Endothelial cell of hepatic sinusoid (primary cell): ENCODE measurements at regions not wholly inside any gene's neighbourhood (a gene's known extent, or its start where the extent isn't known, plus 50 kb on each side); places are given as distances from the start of the nearest gene placed in this dataset.
"Not testable (repeated sequence)": the region's sequence is repeated elsewhere in the genome, so short reads cannot be mapped to it uniquely, and the experiment has no call there.

Experiments
- in situ Hi-C: cut with HindIII; loops from 2 replicates; pipeline ENCODE4 v1.10.0; 2017; ENCODE audit warnings: low sequenced_read_pairs

DNA sequence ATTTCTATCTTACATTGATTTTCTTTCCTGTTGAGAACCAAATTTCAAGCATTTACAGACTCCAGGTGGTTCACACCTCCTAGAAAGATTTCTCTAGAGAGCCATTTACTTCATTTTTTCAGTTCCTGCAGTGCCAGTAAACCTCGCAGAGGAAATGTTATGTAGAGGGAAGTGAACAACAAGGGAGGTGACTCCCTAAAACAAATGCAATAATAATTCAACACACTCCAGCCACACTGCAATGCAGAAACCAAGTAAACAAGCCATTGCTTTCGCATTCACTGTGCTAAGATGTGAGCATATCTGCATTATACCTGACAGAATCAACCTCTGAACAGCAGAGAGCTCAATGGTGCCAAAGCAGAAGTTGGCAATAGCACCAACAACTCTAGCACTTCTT is 215.1 kb downstream of the RBM26 start:
- in situ Hi-C loops, result no loop called here

DNA sequence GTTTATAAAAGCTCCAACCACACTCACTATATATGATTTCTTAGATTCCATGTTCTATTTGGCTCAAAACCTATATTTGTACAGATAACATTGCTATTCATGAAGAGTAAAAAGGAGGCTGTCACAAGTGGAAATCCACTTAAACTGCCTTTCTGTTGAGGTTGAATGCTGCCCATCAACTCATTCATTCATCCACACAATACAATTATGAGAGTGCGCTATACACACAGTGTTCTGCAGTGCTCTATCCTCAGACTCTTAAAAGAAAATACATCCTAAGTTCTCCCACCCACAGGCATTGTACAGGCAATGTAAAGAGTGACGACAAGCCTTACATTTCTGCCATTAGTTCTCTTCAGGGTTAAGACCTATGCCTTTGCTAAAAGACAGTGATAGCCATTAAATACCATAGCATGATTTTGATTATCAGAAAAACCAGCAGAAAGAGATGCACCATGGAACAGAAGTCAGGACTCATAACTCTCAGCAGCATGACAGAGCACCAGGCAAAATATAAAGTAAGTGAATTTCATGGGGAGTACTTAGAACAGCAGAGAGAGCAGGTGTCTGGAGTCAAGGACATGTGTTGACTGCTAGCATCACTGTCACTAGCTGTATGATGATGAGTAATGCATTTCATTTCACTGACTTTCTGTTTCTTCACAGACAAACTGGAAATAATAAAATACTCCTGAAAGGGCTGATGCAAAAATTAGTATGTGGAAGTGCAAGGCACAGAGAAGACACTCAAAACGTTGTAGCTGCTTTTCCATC is 218.0 kb downstream of the RBM26 start:
- in situ Hi-C loops, result no loop called here

- in situ Hi-C loops, result no loop called here
These were observed 220.5 kb downstream of the RBM26 start for GRCh38 chr13:79185580-79185979.

DNA sequence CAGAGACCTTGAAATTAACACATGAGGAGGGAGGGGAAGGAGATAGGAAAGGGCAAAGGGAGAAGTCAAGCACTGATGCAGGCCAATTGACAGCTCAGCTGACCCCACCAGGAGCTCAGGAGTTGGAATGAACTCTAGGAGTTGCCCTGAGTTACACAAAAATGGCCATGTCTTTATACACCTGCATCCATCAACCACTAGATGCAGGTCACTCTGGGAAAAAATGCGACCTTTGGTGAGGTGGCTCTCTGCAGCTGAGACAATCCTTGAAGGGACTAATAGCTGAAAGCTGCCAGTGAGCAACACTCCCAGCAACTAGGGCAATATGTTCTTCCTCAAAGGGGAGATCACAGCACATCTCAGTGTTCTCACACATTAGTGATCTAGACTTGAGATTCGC is 222.8 kb downstream of the RBM26 start:
- in situ Hi-C loops, result no loop called here

DNA sequence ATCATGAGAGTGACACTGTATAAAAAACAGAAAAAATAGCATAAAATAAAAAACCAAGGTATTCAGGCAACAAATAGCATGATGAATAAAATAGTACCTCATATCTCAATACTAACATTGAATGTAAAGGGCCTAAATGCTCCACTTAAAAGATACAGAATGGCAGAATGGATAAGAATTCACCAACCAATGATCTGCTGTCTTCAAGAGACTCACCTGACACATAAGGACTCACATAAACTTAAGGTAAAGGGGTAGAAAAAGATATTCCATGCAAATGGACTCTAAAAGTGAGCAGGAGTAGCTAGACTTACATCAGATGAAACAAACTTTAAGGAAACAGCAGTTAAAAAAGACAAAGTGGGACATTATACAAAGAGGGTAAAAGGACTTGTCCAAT is 232.4 kb downstream of the RBM26 start:
- in situ Hi-C loops, result not testable (repeated sequence)

DNA sequence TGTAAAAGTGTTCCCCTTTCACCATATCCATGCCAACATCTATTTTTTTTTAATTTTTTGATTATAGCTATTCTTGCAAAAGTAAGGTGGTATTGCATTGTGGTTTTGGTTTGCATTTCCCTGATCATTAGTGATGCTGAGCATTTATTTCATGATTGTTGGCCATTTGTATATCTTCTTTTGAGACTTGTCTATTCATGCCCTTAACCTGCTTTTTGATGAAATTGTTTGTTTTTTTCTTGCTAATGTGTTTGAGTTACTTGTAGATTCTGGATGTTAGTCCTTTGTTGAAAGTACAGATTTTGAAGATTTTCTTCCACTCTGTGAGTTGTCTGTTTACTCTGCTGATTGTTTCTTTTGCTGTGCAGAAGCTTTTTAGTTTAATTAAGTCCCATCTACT is 233.1 kb downstream of the RBM26 start:
- in situ Hi-C loops, result not testable (repeated sequence)

DNA sequence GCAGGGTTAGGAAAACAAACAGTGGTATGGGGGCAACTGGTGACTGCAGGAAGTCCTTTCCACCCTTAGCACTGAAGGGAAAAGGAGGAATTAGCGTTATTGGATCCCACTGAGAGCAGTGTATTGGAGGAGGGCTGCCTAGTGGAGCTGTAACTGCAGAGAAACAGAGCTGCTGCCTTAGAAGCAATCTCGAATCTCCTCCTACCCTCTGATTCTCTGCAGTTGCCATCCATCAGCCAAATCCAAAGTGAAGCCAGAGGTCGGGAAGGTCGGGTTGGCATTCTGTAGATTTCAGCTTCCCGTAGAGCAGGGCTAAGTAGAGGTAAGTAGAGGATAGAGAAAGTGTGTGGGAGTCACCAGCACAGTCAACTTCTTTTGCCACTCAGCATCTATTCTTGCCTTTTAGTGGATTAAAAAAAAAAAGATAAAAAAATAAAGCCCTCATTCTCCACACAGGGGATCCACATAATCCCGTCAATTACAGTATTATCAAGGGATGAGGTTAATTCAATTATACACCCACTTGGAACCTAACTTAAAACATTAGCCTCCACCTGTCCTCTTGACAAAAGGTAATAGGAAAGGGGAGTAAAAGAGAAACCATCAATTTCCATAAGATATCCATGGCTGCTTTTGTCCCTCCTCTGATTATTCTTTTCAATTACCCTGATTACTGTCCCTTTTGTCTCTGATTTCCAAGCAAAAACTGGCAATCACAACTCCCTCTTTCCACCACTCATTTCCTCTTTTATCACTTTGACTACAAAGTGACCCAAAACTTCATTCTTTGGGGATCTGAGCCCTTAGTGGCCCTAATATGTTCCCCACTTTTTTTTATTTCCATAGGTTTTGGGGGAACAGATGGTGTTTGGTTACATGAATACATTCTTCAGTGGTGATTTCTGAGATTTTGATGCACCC is 234.7 kb downstream of the RBM26 start:
- in situ Hi-C loops, result no loop called here

DNA sequence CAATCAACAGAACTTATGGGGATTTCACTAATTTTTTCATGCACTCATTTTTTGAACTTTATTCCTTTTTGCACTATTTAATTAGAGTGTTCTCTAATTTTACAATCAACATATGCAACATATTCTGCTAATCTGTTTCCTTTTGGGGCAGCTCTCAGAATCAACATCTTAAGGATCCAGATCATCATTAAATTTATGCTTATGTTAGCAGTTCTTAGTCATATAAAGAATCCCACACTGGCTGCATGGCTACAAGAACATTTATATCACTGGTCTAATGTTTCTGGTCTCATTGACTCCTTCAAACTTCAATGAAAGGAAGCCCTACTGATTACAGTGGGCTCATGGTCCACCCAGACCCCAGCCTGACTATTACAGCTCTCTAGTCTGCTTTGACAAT is 245.2 kb downstream of the RBM26 start:
- in situ Hi-C loops, result no loop called here

DNA sequence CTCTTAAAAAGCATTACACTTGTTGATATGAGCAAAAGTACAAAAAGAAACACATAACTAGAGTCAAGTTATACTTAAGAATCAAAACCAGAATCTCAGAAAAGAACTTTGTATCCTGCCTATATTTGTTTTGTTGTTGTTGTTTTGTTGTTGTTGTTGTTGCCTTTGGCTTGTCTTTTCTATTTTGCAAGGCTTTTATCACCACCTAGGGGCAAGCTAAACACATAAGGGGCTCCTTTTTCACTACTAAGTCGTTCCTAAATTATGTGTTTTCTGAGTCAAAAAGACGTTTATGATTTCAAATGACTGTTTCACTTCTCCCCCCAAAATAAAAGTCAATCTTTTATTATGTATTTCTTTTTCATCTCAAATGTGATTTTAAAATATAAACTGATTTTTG is 250.2 kb downstream of the RBM26 start:
- in situ Hi-C loops, result no loop called here

GRCh38 chr13:79149210-79149609 is 256.8 kb downstream of the RBM26 start:
- in situ Hi-C loops, result no loop called here

- in situ Hi-C loops, result no loop called here
These were observed 265.0 kb downstream of the RBM26 start for GRCh38 chr13:79141082-79141481.

DNA sequence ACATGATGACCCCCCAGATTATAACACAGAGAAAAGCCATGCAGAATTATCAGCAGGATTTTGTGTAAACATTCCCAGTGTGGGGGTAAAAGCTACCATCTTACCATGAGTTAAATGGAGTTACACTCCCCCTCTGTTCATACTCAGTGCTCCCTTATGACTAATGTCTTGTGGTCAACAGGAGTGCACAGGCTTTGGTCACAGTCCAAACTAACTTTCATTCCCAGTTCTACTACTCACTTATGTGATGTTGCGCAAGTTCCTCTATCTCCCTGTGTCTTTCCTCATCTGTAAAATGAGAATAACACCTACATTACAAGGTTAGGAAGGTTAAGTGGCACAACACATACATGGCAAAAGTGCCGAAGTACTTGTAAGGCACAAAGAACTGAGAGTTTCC is 277.9 kb downstream of the RBM26 start:
- in situ Hi-C loops, result no loop called here

DNA sequence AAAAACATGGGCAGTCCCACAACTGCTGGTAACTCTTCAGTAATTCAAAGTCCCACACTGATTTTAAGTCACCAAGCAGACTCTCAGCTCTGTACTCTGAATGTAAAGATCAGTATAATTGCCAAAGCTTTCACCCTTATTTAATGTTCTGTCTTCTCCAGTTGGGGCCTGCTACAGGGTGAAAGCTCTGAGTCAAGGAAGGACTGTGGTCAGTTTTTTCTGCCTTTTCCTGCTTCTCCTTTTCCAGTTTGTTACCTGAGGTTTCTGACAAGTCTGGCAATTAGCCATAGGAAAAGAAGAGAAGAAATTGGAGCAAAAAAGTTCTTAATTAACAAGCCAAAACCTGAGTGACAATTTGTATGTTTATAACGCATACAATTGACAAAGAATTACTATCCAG is 279.3 kb downstream of the RBM26 start:
- in situ Hi-C loops, result no loop called here

GRCh38 chr13:79124183-79124582 is 281.9 kb downstream of the RBM26 start:
- in situ Hi-C loops, result no loop called here

DNA sequence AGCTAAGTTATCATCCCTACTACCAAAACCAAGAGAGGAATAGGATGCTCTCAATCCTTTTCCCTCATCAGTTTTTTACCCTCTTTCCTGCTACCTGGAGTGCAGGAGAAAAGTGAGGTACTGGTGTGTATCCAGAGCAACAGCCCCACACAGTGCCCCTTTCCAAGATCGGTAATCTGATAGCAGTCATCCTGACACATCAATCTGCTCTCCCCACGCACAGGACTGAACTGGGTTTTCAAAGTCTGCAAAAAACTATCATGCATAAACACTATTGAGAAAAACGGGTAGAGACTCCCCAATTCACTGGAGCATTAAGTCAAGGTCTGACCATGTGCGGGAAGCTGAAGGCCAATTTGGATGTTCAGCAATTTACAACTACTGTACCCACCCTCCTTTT is 284.8 kb downstream of the RBM26 start:
- in situ Hi-C loops, result no loop called here

DNA sequence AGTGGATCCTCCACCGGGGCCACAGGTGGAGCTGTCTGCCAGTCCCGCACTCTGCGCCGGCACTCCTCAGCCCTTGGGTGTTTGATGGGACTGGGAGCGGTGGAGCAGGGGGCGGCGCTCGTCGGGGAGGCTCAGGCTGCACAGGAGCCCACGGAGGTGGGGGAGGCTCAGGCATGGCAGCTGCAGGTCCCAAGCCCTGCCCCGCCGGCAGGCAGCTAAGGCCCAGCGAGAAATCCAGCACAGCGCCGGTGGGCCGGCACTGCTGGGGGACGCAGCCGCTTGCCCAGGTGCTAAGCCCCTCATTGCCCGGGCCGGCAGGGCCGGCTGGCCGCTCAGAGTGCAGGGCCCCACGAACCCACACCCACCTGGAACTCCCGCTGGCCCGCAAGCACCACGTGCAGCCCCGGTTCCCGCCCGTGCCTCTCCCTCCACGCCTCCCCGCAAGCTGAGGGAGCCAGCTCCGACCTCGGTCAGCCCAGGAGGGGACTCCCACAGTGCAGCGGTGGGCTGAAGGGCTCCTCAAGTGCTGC is 286.4 kb downstream of the RBM26 start:
- in situ Hi-C loops, result no loop called here

DNA sequence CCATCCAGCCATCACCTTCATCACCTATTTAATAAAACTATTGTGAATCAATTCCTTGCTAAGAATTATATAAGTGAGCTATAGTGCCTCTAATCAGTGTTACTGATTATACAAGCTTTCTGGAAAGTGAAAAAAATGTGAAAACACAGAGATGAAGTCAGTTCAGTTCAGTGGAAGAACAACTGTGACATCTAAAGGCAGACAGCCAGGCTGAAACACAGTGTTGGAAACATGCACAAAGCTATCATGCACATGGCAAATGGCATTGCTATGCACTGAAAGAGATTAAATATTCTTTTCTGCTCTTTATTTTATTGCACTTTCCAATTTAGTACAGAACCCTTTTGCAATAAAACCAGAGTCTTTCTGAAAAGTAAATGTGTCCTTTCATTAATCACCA is 294.0 kb downstream of the RBM26 start:
- in situ Hi-C loops, result no loop called here

DNA sequence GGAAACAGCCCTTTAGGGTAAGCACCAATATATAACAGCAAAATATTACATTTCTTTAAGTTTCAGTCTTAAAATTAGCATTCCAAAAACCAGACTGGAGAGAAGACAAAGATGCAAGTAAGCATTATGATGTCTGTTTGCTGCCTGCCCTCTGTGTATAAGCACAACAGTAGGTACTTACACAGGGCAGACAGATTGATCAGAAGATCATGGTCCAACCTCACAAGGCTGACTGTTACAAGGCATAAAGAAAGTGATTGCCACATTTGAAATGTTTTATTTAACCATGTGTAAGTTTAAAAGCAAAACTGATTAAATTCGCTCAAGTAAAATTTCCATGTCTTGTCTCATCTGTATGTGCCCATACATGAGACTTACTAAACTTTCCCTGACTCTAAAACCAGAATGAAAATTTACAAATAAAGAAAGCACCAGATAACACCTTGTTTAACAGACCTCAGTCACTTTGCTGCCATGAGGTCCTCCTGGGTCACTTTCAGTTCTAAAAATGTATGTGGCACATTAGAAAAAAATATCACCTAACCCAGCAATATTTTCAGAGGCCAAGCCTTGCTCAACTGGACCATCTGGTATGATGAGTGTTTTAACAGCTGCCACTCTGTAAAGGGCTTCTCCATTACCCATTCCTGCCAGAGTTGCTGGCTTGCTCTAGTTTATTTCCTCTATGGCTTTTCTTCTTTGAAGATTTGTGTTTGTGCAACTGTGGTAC is 297.0 kb downstream of the RBM26 start:
- in situ Hi-C loops, result no loop called here

DNA sequence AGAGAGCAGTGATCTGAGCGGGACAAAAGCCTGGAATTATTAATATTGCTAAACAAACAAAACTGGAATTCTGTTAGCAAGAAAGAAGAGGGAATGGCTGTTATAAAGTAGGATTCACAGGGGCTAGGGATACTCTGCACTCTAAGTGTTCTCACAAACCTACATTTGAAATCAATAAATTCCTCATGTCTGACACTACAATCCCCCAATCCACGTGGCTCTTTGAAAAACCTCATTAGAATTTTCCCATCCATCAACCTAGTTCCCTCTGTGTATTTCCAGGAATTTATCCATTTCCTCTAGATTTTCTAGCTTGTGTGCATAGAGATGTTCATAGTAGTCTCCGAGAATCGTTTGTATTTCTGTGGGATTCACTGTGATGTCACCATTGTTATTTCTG is 307.5 kb downstream of the RBM26 start:
- in situ Hi-C loops, result no loop called here

DNA sequence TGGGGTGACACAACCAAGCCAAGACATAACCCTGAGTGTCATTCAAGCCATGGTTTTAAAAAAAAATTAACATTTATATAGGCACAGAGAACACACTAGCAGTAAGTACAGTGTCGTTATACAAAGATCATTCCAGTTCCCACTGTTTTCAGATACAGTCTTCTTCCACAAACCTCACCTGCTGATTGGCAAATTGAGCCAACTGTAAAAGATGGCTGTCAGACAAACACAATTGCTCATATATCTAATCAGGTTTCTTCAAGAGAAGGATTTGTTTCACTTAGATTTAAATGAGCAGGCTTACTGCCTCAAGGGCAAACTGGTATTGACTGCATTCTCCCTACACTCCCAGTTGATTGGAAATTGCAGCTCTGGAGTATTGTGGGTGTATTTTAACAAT is 308.9 kb downstream of the RBM26 start:
- in situ Hi-C loops, result no loop called here

DNA sequence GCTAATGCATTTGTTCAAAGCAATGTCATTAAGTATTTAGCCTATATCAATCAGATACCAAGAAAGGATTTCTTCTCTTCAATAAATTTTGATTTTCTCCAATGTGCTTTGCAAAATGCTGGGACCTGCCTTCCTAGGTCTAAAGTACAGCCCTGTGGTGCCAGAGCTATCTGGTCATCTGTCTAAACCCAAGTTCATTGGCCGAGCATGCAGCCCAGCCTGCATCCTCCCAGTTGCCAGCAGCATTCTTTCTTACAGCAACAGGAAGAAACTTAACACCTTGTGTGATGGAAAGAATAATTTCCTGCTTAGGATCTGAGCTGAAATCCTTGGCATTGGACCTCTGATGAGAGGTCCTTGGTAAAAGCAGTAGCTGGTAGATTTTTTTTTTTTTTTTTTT is 310.0 kb downstream of the RBM26 start:
- in situ Hi-C loops, result no loop called here
